ENCODE measurements at regions not wholly inside any gene's neighbourhood (a gene's known extent, or its start where the extent isn't known, plus 50 kb on each side); places are given as distances from the start of the nearest gene placed in this dataset.

- Histone ChIP-seq H3K36me3 (no peaks in the 10 kb centered on the region), H3K9me3 (no peaks in the 10 kb centered on the region), H3K27me3 (no peaks in the 10 kb centered on the region), H3K4me3 (no peak overlapping the region), H3K27ac (no peak overlapping the region), H3K4me1 (no peaks in the 10 kb centered on the region)
- TF ChIP-seq CTCF (IDR thresholded peaks at IDR 0.05) (no peak), POLR2AphosphoS5 (IDR thresholded peaks at IDR 0.05; ENCODE audit: insufficient read depth in 1 of 2, low read depth in 1 of 2) (no peak), POLR2A (IDR thresholded peaks at IDR 0.05) (no peak)
- no peak for DNase-seq (ENCODE audit: extremely low spot score in 2 of 2)
- intact Hi-C loops (cut with DNase I) = no loop called here
Observed at GRCh38 chr15:69896606-69897005, 201.1 kb downstream of the TLE3 start.

GRCh38 chr15:69897061-69897460 lies 200.7 kb downstream of the TLE3 start:
- no peaks in the 10 kb centered on the region for H3K27me3 ChIP-seq
- intact Hi-C loops (cut with DNase I) = no loop called here
- TF ChIP-seq POLR2A (IDR thresholded peaks at IDR 0.05) (no peak), POLR2AphosphoS5 (IDR thresholded peaks at IDR 0.05; ENCODE audit: insufficient read depth in 1 of 2, low read depth in 1 of 2) (no peak), CTCF (IDR thresholded peaks at IDR 0.05) (no peak)
- H3K4me1 ChIP-seq = no peaks in the 10 kb centered on the region
- H3K36me3 ChIP-seq = no peaks in the 10 kb centered on the region
- H3K4me3 ChIP-seq = no peak overlapping the region
- no peak overlapping the region for H3K27ac ChIP-seq
- no peak for DNase-seq (ENCODE audit: extremely low spot score in 2 of 2)
- no peaks in the 10 kb centered on the region for H3K9me3 ChIP-seq

DNA sequence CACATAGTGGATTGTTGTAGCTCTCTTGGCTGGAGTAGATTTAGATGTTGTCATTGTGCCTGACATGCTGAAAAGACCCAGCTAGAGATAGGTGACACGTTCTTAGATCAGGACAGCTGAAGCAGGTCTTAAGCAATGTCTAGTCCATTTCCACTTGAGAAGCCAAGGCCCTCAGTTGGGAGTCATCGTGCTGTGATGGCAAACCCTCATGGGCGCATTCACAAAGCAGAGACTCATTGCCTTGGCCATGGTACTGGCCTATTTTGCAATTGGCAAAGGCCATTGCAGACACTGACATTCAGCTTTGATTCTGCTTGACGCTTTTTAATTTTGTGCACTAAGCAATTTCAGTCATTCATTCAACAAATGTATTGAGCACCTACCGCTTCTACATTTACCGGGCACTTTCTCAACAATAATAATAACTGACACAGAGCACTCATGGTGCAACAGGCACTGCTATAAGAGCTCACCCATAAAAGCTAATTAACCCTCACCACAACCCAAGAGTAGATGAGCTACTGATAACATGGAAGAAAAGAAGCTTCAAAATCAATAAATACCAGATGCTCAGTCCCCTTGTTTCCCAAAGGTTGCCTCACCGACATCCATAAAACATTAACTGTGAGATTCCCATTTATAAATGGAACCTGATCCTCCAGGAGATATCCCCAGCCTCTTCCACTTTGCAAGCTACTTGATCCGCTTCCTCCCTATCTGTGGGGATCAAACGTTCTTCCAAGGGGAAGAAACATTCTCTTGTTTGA lies 200.1 kb downstream of the TLE3 start:
- Histone ChIP-seq H3K27ac (no peak overlapping the region), H3K36me3 (no peaks in the 10 kb centered on the region), H3K27me3 (no peaks in the 10 kb centered on the region), H3K4me1 (no peaks in the 10 kb centered on the region), H3K9me3 (no peaks in the 10 kb centered on the region), H3K4me3 (no peak overlapping the region)
- no peak for DNase-seq (ENCODE audit: extremely low spot score in 2 of 2)
- intact Hi-C loops (cut with DNase I) = no loop called here
- TF ChIP-seq POLR2AphosphoS5 (IDR thresholded peaks at IDR 0.05; ENCODE audit: insufficient read depth in 1 of 2, low read depth in 1 of 2) (no peak), CTCF (IDR thresholded peaks at IDR 0.05) (no peak), POLR2A (IDR thresholded peaks at IDR 0.05) (no peak)

DNA sequence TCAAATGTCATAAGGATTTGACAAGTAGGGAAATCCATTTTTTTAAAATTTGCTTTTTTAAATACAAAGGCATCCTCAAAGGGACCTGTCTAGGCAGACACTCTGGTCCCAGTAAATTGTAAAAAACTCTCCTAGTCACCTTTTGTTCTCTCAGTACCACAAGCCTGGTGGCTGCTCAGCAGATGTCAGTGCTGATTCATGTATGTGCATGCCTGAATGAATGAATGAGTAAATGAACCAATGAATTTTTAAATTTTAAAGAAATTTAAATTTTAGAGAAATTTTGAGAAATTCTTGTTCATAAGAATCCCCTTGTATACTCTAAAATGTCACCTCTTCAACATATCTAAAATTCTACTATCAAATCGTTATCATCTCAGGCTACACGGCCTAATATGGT lies 199.5 kb downstream of the TLE3 start:
- Histone ChIP-seq H3K4me1 (no peaks in the 10 kb centered on the region), H3K4me3 (no peak overlapping the region), H3K9me3 (no peaks in the 10 kb centered on the region), H3K27ac (no peak overlapping the region), H3K36me3 (no peaks in the 10 kb centered on the region), H3K27me3 (no peaks in the 10 kb centered on the region)
- intact Hi-C loops (cut with DNase I) = no loop called here
- TF ChIP-seq CTCF (IDR thresholded peaks at IDR 0.05) = no peak
- no peak for TF ChIP-seq POLR2AphosphoS5 (IDR thresholded peaks at IDR 0.05; ENCODE audit: insufficient read depth in 1 of 2, low read depth in 1 of 2)
- TF ChIP-seq POLR2A (IDR thresholded peaks at IDR 0.05) = no peak
- DNase-seq (ENCODE audit: extremely low spot score in 2 of 2) = no peak

- intact Hi-C loops (cut with DNase I) = no loop called here
- no peak overlapping the region for H3K4me3 ChIP-seq
- H3K27ac ChIP-seq = no peak overlapping the region
- DNase-seq (ENCODE audit: extremely low spot score in 2 of 2) = no peak
- H3K9me3 ChIP-seq = no peaks in the 10 kb centered on the region
- H3K36me3 ChIP-seq = no peaks in the 10 kb centered on the region
- TF ChIP-seq CTCF (IDR thresholded peaks at IDR 0.05) = no peak
- no peak for TF ChIP-seq POLR2AphosphoS5 (IDR thresholded peaks at IDR 0.05; ENCODE audit: insufficient read depth in 1 of 2, low read depth in 1 of 2)
- no peak for TF ChIP-seq POLR2A (IDR thresholded peaks at IDR 0.05)
- H3K27me3 ChIP-seq = no peaks in the 10 kb centered on the region
- no peaks in the 10 kb centered on the region for H3K4me1 ChIP-seq
Observed at GRCh38 chr15:69902414-69903062, 195.2 kb downstream of the TLE3 start.

All from vagina (tissue), 2 donors.